ENCODE measurements at regions not wholly inside any gene's neighbourhood (a gene's known extent, or its start where the extent isn't known, plus 50 kb on each side); places are given as distances from the start of the nearest gene placed in this dataset.

DNA sequence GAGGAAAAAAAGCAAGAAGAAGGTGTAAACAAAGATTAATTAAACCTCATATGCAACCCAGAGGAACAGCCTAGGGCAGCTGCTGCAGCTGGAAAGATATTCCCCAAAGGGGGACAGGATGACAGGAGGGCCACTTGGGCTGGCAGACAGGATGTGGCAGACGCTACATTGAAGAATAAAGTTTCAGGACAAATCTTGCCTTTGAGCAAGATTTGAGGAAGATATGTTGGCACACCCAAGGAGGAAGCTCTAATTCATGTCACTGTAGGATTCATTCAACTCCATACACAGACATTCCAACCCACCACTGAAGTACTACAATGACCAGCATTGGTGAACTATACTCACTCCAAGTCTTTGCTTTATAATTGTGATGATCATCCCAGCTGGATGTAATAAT, 504.0 kb downstream of the SHQ1 start:
- TF ChIP-seq, protein P1, sequence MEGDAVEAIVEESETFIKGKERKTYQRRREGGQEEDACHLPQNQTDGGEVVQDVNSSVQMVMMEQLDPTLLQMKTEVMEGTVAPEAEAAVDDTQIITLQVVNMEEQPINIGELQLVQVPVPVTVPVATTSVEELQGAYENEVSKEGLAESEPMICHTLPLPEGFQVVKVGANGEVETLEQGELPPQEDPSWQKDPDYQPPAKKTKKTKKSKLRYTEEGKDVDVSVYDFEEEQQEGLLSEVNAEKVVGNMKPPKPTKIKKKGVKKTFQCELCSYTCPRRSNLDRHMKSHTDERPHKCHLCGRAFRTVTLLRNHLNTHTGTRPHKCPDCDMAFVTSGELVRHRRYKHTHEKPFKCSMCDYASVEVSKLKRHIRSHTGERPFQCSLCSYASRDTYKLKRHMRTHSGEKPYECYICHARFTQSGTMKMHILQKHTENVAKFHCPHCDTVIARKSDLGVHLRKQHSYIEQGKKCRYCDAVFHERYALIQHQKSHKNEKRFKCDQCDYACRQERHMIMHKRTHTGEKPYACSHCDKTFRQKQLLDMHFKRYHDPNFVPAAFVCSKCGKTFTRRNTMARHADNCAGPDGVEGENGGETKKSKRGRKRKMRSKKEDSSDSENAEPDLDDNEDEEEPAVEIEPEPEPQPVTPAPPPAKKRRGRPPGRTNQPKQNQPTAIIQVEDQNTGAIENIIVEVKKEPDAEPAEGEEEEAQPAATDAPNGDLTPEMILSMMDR (conservative IDR thresholded peaks at IDR 0.05; ENCODE audit: low read depth, low read length): no peak
- TF ChIP-seq POLR2A (IDR thresholded peaks at IDR 0.05; ENCODE audit: low read depth, low read length): no peak
- TF ChIP-seq USF2 (IDR thresholded peaks at IDR 0.05; ENCODE audit: low read depth, low read length): no peak
- no peak for TF ChIP-seq CEBPB (IDR thresholded peaks at IDR 0.05; ENCODE audit: low read depth, low read length)
- TF ChIP-seq, protein P2, sequence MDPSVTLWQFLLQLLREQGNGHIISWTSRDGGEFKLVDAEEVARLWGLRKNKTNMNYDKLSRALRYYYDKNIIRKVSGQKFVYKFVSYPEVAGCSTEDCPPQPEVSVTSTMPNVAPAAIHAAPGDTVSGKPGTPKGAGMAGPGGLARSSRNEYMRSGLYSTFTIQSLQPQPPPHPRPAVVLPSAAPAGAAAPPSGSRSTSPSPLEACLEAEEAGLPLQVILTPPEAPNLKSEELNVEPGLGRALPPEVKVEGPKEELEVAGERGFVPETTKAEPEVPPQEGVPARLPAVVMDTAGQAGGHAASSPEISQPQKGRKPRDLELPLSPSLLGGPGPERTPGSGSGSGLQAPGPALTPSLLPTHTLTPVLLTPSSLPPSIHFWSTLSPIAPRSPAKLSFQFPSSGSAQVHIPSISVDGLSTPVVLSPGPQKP (IDR thresholded peaks at IDR 0.05; ENCODE audit: borderline replicate concordance, low read depth, low read length): no peak
- TF ChIP-seq CHD1 (IDR thresholded peaks at IDR 0.05; ENCODE audit: low read depth, low read length): no peak
- TF ChIP-seq RAD21 (IDR thresholded peaks at IDR 0.05; ENCODE audit: low read length): no peak
- no peak for TF ChIP-seq SMC3 (IDR thresholded peaks at IDR 0.05; ENCODE audit: low read depth, low read length)

Data from IMR-90 (cell line).